Mammary epithelial cell (primary cell): ENCODE measurements at regions not wholly inside any gene's neighbourhood (a gene's known extent, or its start where the extent isn't known, plus 50 kb on each side); places are given as distances from the start of the nearest gene placed in this dataset.

Experiments
- CTCF ChIP-seq, 2 donors: IDR thresholded peaks in 1 of 2; conservative IDR thresholded peaks in 1 of 2; 2 replicates each; pipeline ENCODE4 v1.5.1; 2011 to 2012; ENCODE audit warnings: inconsistent platforms in 2 of 2, low read length in 2 of 2, mild to moderate bottlenecking in 2 of 2, control low read depth in 1 of 2, low read depth in 1 of 2; ENCODE audit not compliant: insufficient read depth in 1 of 2; ENCODE audit errors: extremely low read depth in 1 of 2
- EZH2 ChIP-seq: IDR thresholded peaks from 2 replicates; pipeline ENCODE4 v1.6.1; 2012; ENCODE audit warnings: low read length, inconsistent platforms, borderline replicate concordance

- no peak for TF ChIP-seq CTCF (conservative IDR thresholded peaks at IDR 0.05 in 1 of 2, IDR thresholded peaks at IDR 0.05 in 1 of 2; ENCODE audit: extremely low read depth in 1 of 2, insufficient read depth in 1 of 2, low read depth in 1 of 2, low read length in 2 of 2)
- TF ChIP-seq EZH2: no peak
Measured at GRCh38 chr6:163919652-163920051, 505.1 kb downstream of the QKI start.
